MCF 10A (cell line): ENCODE measurements at regions not wholly inside any gene's neighbourhood (a gene's known extent, or its start where the extent isn't known, plus 50 kb on each side); places are given as distances from the start of the nearest gene placed in this dataset.
"Not testable (repeated sequence)": the region's sequence is repeated elsewhere in the genome, so short reads cannot be mapped to it uniquely, and the experiment has no call there.

ENCODE experiments used
- BruUV-seq: library from RNA; stranded (reverse); fragments of 400-500 nt; replicated peaks from 2 replicates; lab custom pipeline; 2021; lab: Mats Ljungman, UMichigan
- CTCF ChIA-PET: fragments of 300-600 bp; sonication (Branson Sonifier 250); formaldehyde crosslinking; extraction: SDS; loops from one replicate; lab custom pipeline; 2021; ENCODE audit warnings: antibody characterized with exemption, inconsistent platforms; lab: Yijun Ruan, JAX
- POLR2A ChIA-PET: fragments of 300-600, 350-650 bp; sonication (Branson Sonifier 250); formaldehyde crosslinking; extraction: SDS; loops from one replicate; lab custom pipeline; 2020; ENCODE audit warnings: antibody characterized with exemption, inconsistent platforms; lab: Yijun Ruan, JAX
- DNase-seq: peaks from one replicate; pipeline ENCODE4 v3.0.0-alpha.2; 2018; ENCODE audit not compliant: unreplicated experiment
- H3K27ac Mint-ChIP-seq: one replicate; pipeline ENCODE4 v1.8.0; 2022; ENCODE audit warnings: mild to moderate bottlenecking, low read depth, mixed read lengths; ENCODE audit not compliant: unreplicated experiment
- H3K27me3 Mint-ChIP-seq: one replicate; pipeline ENCODE4 v1.8.0; 2022; ENCODE audit warnings: mixed read lengths; ENCODE audit not compliant: insufficient read depth, unreplicated experiment
- H3K36me3 Mint-ChIP-seq: one replicate; pipeline ENCODE4 v1.8.0; 2022; ENCODE audit warnings: mild to moderate bottlenecking, moderate library complexity, mixed read lengths; ENCODE audit not compliant: insufficient read depth, unreplicated experiment
- H3K4me1 Mint-ChIP-seq: one replicate; pipeline ENCODE4 v1.8.0; 2022; ENCODE audit warnings: mixed read lengths; ENCODE audit not compliant: insufficient read depth, unreplicated experiment
- H3K4me3 Mint-ChIP-seq: one replicate; pipeline ENCODE4 v1.8.0; 2022; ENCODE audit warnings: mild to moderate bottlenecking, moderate library complexity, mixed read lengths; ENCODE audit not compliant: unreplicated experiment
- H3K9me3 Mint-ChIP-seq: one replicate; pipeline ENCODE4 v1.8.0; 2022; ENCODE audit warnings: mixed read lengths; ENCODE audit not compliant: unreplicated experiment
- intact Hi-C: fragments of 100-400 bp; cut with micrococcal nuclease; formaldehyde crosslinking; loops from 2 replicates; pipeline ENCODE4 v1.14.1; 2022
- TF ChIP-seq, protein P1 (sequence below): fragments of 200-600 bp; IDR thresholded peaks from one replicate; pipeline ENCODE4 v1.8.0; 2022; ENCODE audit warnings: antibody characterized with exemption, mild to moderate bottlenecking; ENCODE audit not compliant: unreplicated experiment

DNA sequence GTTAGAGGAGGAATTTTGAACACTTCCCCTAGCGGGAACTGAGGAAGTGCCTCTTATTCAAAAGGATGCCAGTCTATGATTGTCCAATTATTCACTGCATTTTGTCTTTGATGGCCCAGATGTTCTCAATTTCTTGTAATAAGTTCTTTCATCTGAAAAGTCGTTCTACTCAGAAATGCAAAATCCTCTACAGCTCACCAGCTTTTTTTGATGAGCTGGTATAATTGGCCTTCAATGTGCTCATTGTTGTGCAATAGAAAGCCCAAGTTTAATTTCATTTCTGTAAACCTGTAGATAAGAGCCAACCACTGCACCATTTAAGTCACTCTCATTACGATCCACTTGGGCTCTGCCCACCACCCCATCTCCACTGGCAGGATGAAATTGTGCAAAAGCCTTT is 978.7 kb upstream of the AUTS2 start:
- Mint-ChIP-seq H3K4me1 (no peaks in the 10 kb centered on the region), H3K27me3 (no peaks in the 10 kb centered on the region), H3K4me3 (no peak overlapping the region), H3K9me3 (peaks cover 38% of the 10 kb centered on the region), H3K36me3 (no peaks in the 10 kb centered on the region), H3K27ac (no peak overlapping the region)
- no TSS peak for BruUV-seq
- intact Hi-C loops = no loop called here
- POLR2A ChIA-PET = no interaction called here
- no peak for DNase-seq
- CTCF ChIA-PET = no interaction called here
- TF ChIP-seq, protein P1, sequence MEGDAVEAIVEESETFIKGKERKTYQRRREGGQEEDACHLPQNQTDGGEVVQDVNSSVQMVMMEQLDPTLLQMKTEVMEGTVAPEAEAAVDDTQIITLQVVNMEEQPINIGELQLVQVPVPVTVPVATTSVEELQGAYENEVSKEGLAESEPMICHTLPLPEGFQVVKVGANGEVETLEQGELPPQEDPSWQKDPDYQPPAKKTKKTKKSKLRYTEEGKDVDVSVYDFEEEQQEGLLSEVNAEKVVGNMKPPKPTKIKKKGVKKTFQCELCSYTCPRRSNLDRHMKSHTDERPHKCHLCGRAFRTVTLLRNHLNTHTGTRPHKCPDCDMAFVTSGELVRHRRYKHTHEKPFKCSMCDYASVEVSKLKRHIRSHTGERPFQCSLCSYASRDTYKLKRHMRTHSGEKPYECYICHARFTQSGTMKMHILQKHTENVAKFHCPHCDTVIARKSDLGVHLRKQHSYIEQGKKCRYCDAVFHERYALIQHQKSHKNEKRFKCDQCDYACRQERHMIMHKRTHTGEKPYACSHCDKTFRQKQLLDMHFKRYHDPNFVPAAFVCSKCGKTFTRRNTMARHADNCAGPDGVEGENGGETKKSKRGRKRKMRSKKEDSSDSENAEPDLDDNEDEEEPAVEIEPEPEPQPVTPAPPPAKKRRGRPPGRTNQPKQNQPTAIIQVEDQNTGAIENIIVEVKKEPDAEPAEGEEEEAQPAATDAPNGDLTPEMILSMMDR = no peak

DNA sequence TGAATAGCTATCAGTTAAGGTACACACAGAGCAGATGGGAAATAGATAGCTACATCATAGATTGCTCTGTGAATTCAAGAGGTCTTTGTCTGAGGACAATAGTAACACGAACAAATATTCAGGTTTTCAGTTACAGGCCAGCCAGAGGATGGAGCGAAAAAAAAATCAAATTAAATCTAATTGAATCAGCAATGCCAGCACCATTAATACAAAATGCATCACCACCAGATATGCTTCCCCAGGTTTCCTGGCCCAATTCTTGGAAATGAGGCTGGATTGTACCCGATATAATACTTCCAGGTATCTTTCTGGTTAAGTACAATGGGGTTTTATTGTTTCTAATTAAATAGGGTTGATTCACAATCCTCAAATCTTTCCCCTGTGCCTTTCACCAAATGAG is 975.8 kb upstream of the AUTS2 start:
- H3K27ac Mint-ChIP-seq = no peak overlapping the region
- H3K9me3 Mint-ChIP-seq = peaks cover 12% of the 10 kb centered on the region
- ChIA-PET POLR2A (no interaction called here), CTCF (no interaction called here)
- no peak for DNase-seq
- intact Hi-C loops = no loop called here
- no TSS peak for BruUV-seq
- no peaks in the 10 kb centered on the region for H3K36me3 Mint-ChIP-seq
- TF ChIP-seq, protein P1 = no peak
- H3K4me3 Mint-ChIP-seq = no peak overlapping the region
- H3K4me1 Mint-ChIP-seq = no peaks in the 10 kb centered on the region
- no peaks in the 10 kb centered on the region for H3K27me3 Mint-ChIP-seq

DNA sequence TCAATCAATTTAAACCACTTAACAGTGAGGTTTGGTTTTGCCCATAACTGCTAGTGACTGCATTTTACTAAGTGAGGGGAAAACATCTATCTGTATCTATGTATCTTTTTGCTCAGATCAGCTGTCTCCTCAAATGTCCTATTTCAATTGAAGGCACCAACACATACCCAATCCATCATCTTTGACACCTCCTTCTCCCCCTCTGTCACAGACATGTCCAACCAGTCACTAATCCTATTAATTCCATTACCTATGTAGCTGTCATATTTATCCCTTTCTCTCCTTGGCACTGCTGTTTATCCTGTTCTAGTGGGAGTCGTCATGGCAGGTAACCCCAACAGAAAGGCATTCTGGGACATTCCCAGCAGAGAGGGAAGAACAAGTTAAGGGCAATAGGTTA is 975.2 kb upstream of the AUTS2 start:
- H3K4me3 Mint-ChIP-seq = no peak overlapping the region

DNA sequence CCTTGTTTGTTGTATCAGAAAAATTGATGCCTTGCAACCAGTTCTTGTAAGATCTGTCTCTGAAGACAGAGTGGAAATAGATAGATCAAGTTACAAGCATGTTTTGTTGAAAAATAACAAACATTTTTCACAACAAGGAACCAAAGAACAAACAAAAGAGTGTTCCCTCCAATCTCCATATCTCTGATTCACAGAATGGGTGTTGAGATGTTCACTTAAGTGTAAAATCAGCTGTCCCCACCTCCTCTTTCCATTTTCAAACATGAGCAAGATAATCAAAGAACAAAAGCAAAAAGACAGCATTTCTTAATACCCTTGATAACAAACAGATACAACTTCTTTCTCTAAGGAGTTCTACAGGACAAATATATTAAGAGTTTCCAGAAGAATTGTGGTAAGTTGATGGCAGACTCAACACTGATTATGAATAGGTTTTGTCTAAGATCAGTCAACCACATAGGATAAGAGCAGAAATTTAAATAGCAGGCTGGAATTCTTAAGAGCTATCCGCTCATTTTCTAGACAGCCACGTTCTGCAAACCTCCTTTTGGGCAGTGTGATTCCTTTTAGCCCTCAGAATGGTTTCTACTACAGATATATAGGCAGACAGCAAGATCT is 970.9 kb upstream of the AUTS2 start:
- TF ChIP-seq, protein P1 = no peak
- no TSS peak for BruUV-seq
- DNase-seq = no peak
- H3K4me3 Mint-ChIP-seq = no peak overlapping the region
- H3K27me3 Mint-ChIP-seq = no peaks in the 10 kb centered on the region
- H3K4me1 Mint-ChIP-seq = no peaks in the 10 kb centered on the region
- intact Hi-C loops = no loop called here
- no peak overlapping the region for H3K27ac Mint-ChIP-seq
- ChIA-PET CTCF (interaction anchor here (0.6 to 0.7 kb wide), 3 partner anchors 14 to 563 kb away, joined by 3 read pairs; no protein-coding TSS in a partner anchor), POLR2A (interaction anchor here (0.7 kb wide), 1 partner anchor 1547 kb away, joined by 3 read pairs; no protein-coding TSS in a partner anchor)
- H3K9me3 Mint-ChIP-seq = peaks cover 40% of the 10 kb centered on the region
- H3K36me3 Mint-ChIP-seq = no peaks in the 10 kb centered on the region

More for the DNA sequence above, 975.2 kb upstream of the AUTS2 start:
- CTCF ChIA-PET = no interaction called here
- POLR2A ChIA-PET = no interaction called here
- DNase-seq = no peak
- intact Hi-C loops = no loop called here
- TF ChIP-seq, protein P1 = no peak
- H3K9me3 Mint-ChIP-seq = peaks cover 14% of the 10 kb centered on the region
- H3K27me3 Mint-ChIP-seq = no peaks in the 10 kb centered on the region
- no TSS peak for BruUV-seq
- no peaks in the 10 kb centered on the region for H3K4me1 Mint-ChIP-seq
- H3K27ac Mint-ChIP-seq = no peak overlapping the region
- H3K36me3 Mint-ChIP-seq = no peaks in the 10 kb centered on the region

DNA sequence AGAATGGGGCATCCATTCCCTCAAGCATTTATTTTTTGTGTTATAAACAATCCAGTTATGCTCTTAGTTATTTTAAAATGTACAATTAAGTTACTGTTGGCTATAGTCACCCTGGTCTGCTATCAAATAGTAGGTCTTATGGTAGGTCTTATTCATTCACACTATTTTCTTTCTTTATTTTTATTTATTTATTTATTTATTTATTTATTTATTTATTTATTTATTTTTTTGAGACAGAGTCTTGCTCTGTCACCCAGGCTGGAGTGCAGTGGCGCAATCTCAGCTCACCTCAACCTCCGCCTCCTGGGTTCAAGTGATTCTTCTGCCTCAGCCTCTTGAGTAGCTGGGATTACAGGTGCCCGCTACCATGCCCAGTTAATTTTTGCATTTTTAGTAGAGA is 967.4 kb upstream of the AUTS2 start:
- H3K4me1 Mint-ChIP-seq, H3K36me3 Mint-ChIP-seq, DNase-seq, POLR2A ChIA-PET, H3K27me3 Mint-ChIP-seq, H3K27ac Mint-ChIP-seq, H3K4me3 Mint-ChIP-seq, CTCF ChIA-PET, intact Hi-C loops, BruUV-seq: not testable (repeated sequence)
- H3K9me3 Mint-ChIP-seq = peaks cover 39% of the 10 kb centered on the region
